HepG2 (cell line): ENCODE measurements at regions not wholly inside any gene's neighbourhood (a gene's known extent, or its start where the extent isn't known, plus 50 kb on each side); places are given as distances from the start of the nearest gene placed in this dataset.

Experiments used
- BRD4 ChIP-seq: sonication (generic); formaldehyde crosslinking; IDR thresholded peaks from 2 replicates; pipeline ENCODE4 v1.4.0; 2020; ENCODE audit warnings: missing genetic modification reagents
- GATAD2A ChIP-seq: IDR thresholded peaks from 2 replicates; pipeline ENCODE4 v1.6.1; 2016
- GTF2F1 ChIP-seq: fragments of 150-350 bp; IDR thresholded peaks from 2 replicates; pipeline ENCODE4 v1.6.1; 2014; ENCODE audit warnings: low read length
- MAX ChIP-seq: IDR thresholded peaks from 2 replicates; pipeline ENCODE4 v1.6.1; 2012; ENCODE audit warnings: inconsistent platforms
- PAF1 ChIP-seq: IDR thresholded peaks from 2 replicates; pipeline ENCODE4 v1.6.1; 2016; ENCODE audit warnings: missing genetic modification reagents, missing compliant biosample characterization
- PBX3 ChIP-seq: sonication (generic); formaldehyde crosslinking; IDR thresholded peaks from 2 replicates; pipeline ENCODE4 v1.8.1; 2023; ENCODE audit warnings: missing genetic modification reagents, inconsistent platforms, borderline replicate concordance
- RARA ChIP-seq: IDR thresholded peaks from 2 replicates; pipeline ENCODE4 v1.6.1; 2016; ENCODE audit warnings: missing genetic modification reagents, missing compliant biosample characterization
- RBAK ChIP-seq: sonication (generic); formaldehyde crosslinking; IDR thresholded peaks from 2 replicates; pipeline ENCODE4 v1.5.1; 2020; ENCODE audit warnings: mild to moderate bottlenecking, missing genetic modification reagents
- SOX13 ChIP-seq, 3 experiments: fragments of 450-650 bp in 1 of 3; sonication (generic) in 1 of 3; formaldehyde crosslinking in 1 of 3; IDR thresholded peaks in 2 of 3; conservative IDR thresholded peaks in 1 of 3; 2 replicates each; pipeline versions ENCODE4 v1.5.0 to v1.6.1; 2016 to 2020; ENCODE audit warnings: antibody characterized with exemption in 1 of 3, mild to moderate bottlenecking in 1 of 3, missing compliant biosample characterization in 1 of 3, missing genetic modification reagents in 1 of 3, moderate library complexity in 1 of 3
- ZNF282 ChIP-seq: fragments of 450-650 bp; IDR thresholded peaks from 2 replicates; pipeline ENCODE4 v1.6.1; 2018; ENCODE audit not compliant: partially characterized antibody
- ZNF30 ChIP-seq: sonication (generic); formaldehyde crosslinking; IDR thresholded peaks from 2 replicates; pipeline ENCODE4 v1.5.0; 2020; ENCODE audit warnings: mild to moderate bottlenecking, missing genetic modification reagents
- ZNF512 ChIP-seq: sonication (generic); formaldehyde crosslinking; IDR thresholded peaks from 2 replicates; pipeline ENCODE4 v1.4.0; 2020; ENCODE audit warnings: mild to moderate bottlenecking, missing genetic modification reagents
- ZSCAN9 ChIP-seq: IDR thresholded peaks from 2 replicates; pipeline ENCODE4 v1.6.1; 2016; ENCODE audit warnings: borderline replicate concordance
- TF ChIP-seq, protein P1 (sequence below): sonication (generic); formaldehyde crosslinking; IDR thresholded peaks from 2 replicates; pipeline ENCODE4 v1.4.0; 2020; ENCODE audit warnings: missing genetic modification reagents, borderline replicate concordance
- TF ChIP-seq, protein P2 (sequence below): sonication (generic); formaldehyde crosslinking; IDR thresholded peaks from 2 replicates; pipeline ENCODE4 v1.4.0; 2020; ENCODE audit warnings: missing genetic modification reagents
- TF ChIP-seq, protein P3 (sequence below): sonication (generic); formaldehyde crosslinking; IDR thresholded peaks from 2 replicates; pipeline ENCODE4 v1.4.0; 2020; ENCODE audit warnings: low read depth, missing genetic modification reagents
- TF ChIP-seq, protein P4 (sequence below): sonication (generic); formaldehyde crosslinking; IDR thresholded peaks from 2 replicates; pipeline ENCODE4 v1.8.0; 2022; ENCODE audit warnings: mild to moderate bottlenecking, missing genetic modification reagents, moderate library complexity

DNA sequence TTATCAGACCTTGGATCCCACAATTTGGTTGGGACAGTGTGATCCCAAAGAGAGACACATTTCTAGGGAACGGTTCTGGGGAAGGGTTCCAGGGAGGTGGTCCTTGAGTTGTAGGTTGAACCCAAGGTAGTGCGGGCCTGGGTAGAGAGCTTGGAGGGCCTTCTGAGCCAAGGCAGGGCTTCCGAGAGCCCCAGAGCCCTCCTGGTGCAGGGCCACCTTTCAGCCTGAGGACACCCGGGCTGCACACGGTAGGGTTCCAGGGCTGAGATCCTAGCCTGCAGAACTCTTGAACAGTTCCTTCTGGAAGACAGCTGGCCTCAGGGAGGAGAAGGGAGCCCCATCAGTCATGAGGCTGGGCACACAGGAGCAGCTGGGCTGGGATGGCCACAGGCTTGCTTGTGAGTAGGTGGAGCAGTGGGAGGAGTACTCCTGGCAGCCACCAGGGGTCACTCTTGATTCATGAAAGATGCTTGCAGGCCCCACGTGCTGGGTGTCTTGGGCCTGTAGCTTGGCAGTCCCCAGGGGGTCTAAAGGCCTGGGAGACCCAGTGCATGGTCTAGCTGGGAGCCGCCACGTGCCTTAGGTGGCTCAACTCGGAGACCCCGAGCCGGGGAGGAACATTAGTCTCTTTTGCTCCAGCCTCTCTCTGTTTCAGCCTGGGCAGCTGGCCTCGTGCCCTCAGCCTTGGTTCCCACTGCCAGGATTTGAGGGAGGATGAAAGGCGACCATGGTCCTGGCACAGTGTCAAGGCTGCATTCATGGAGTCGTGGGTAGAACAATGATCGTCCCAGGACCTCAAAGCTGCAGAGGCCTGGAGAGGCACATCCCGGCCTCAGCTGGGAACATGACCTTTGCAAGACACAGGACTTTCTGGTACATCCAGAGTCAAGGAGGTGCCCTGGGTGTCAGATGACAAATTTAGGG is 381.6 kb downstream of the TYW1 start (continued):
- TF ChIP-seq, protein P1, sequence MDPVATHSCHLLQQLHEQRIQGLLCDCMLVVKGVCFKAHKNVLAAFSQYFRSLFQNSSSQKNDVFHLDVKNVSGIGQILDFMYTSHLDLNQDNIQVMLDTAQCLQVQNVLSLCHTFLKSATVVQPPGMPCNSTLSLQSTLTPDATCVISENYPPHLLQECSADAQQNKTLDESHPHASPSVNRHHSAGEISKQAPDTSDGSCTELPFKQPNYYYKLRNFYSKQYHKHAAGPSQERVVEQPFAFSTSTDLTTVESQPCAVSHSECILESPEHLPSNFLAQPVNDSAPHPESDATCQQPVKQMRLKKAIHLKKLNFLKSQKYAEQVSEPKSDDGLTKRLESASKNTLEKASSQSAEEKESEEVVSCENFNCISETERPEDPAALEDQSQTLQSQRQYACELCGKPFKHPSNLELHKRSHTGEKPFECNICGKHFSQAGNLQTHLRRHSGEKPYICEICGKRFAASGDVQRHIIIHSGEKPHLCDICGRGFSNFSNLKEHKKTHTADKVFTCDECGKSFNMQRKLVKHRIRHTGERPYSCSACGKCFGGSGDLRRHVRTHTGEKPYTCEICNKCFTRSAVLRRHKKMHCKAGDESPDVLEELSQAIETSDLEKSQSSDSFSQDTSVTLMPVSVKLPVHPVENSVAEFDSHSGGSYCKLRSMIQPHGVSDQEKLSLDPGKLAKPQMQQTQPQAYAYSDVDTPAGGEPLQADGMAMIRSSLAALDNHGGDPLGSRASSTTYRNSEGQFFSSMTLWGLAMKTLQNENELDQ (CRISPR knock-in tag): no peak
- TF ChIP-seq ZNF282 (no peak), PBX3 (CRISPR knock-in tag) (no peak), ZNF30 (CRISPR knock-in tag) (no peak), SOX13 (IDR thresholded peaks at IDR 0.05) (no peak), SOX13 (CRISPR knock-in tag; conservative IDR thresholded peaks at IDR 0.05 in 1 of 2, IDR thresholded peaks at IDR 0.05 in 1 of 2) (no peak), GATAD2A (CRISPR knock-in tag) (no peak), BRD4 (CRISPR knock-in tag) (no peak), MAX (peak; percentile 50; the same call in 1 of the 2 replicates), RBAK (CRISPR knock-in tag) (no peak), RARA (CRISPR knock-in tag) (no peak), ZSCAN9 (CRISPR knock-in tag) (no peak), ZNF512 (no peak), GTF2F1 (no peak), PAF1 (no peak)
- TF ChIP-seq, protein P2, sequence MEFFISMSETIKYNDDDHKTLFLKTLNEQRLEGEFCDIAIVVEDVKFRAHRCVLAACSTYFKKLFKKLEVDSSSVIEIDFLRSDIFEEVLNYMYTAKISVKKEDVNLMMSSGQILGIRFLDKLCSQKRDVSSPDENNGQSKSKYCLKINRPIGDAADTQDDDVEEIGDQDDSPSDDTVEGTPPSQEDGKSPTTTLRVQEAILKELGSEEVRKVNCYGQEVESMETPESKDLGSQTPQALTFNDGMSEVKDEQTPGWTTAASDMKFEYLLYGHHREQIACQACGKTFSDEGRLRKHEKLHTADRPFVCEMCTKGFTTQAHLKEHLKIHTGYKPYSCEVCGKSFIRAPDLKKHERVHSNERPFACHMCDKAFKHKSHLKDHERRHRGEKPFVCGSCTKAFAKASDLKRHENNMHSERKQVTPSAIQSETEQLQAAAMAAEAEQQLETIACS (CRISPR knock-in tag): no peak
- TF ChIP-seq, protein P3, sequence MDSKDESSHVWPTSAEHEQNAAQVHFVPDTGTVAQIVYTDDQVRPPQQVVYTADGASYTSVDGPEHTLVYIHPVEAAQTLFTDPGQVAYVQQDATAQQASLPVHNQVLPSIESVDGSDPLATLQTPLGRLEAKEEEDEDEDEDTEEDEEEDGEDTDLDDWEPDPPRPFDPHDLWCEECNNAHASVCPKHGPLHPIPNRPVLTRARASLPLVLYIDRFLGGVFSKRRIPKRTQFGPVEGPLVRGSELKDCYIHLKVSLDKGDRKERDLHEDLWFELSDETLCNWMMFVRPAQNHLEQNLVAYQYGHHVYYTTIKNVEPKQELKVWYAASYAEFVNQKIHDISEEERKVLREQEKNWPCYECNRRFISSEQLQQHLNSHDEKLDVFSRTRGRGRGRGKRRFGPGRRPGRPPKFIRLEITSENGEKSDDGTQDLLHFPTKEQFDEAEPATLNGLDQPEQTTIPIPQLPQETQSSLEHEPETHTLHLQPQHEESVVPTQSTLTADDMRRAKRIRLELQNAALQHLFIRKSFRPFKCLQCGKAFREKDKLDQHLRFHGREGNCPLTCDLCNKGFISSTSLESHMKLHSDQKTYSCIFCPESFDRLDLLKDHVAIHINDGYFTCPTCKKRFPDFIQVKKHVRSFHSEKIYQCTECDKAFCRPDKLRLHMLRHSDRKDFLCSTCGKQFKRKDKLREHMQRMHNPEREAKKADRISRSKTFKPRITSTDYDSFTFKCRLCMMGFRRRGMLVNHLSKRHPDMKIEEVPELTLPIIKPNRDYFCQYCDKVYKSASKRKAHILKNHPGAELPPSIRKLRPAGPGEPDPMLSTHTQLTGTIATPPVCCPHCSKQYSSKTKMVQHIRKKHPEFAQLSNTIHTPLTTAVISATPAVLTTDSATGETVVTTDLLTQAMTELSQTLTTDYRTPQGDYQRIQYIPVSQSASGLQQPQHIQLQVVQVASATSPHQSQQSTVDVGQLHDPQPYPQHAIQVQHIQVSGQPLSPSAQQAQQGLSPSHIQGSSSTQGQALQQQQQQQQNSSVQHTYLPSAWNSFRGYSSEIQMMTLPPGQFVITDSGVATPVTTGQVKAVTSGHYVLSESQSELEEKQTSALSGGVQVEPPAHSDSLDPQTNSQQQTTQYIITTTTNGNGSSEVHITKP (CRISPR knock-in tag): no peak
- TF ChIP-seq, protein P4, sequence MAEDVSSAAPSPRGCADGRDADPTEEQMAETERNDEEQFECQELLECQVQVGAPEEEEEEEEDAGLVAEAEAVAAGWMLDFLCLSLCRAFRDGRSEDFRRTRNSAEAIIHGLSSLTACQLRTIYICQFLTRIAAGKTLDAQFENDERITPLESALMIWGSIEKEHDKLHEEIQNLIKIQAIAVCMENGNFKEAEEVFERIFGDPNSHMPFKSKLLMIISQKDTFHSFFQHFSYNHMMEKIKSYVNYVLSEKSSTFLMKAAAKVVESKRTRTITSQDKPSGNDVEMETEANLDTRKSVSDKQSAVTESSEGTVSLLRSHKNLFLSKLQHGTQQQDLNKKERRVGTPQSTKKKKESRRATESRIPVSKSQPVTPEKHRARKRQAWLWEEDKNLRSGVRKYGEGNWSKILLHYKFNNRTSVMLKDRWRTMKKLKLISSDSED (CRISPR knock-in tag): no peak
